ENCODE measurements at regions not wholly inside any gene's neighbourhood (a gene's known extent, or its start where the extent isn't known, plus 50 kb on each side); places are given as distances from the start of the nearest gene placed in this dataset.

DNA sequence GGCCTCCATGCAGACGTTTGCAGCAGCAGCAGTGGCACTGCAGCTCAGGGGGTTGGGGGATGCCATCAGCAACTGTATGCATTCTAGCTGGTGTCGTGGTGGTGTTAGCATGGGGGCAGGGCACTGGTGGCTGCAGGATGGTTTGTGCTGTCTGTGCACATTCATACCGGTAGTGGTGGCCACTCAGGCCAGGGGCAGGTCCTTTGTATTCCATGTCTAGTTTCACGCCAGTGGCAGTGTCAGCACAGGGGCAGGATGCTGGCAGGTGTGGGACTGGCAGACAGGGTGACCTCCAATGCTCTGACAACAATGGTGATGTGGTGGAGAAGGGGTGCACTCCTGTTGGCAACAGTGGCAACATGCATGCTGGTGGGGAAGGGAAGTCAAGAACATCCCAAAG is 194.2 kb upstream of the LRRC7 start:
- no peaks in the 10 kb centered on the region for H3K4me1 ChIP-seq (ENCODE audit: control insufficient read depth, insufficient read depth, low read length, poor library complexity, severe bottlenecking)
- 91 to 92% methylated on average over 3 to 4 of the region's 4 CpGs for WGBS, 2 experiments (ENCODE audit: insufficient coverage in 2 of 2)
- H3K27ac ChIP-seq (ENCODE audit: low read depth, low read length, severe bottlenecking), result no peak overlapping the region
- no peaks in the 10 kb centered on the region for H3K9me3 ChIP-seq (ENCODE audit: control insufficient read depth, low read length)
- no peaks in the 10 kb centered on the region for H3K36me3 ChIP-seq (ENCODE audit: control insufficient read depth, insufficient read depth, low read length)
- H3K4me3 ChIP-seq (ENCODE audit: extremely low read depth, insufficient read depth, low read length, poor library complexity, severe bottlenecking), result no peak overlapping the region

DNA sequence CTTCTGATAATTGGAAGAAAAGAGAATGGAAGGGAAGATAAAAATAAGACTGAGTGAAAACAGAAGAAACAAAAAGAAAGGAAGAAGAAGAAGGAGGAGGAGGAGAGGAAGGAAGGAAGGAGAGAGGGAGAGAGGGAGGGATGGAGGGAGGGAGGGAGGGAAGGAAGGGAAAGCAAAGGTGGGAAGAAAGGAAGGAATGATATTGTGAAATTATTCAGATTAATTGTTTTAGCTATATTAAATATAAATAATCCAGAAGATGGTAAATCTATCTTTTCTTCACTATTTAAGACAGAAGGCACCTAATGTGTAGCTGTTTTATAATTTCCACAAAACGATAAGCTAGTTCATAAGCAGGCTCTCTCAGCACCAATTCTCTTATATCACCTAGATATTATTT is 191.3 kb upstream of the LRRC7 start:
- Histone ChIP-seq H3K4me1 (ENCODE audit: control insufficient read depth, insufficient read depth, low read length, poor library complexity, severe bottlenecking) (no peaks in the 10 kb centered on the region), H3K27ac (ENCODE audit: low read depth, low read length, severe bottlenecking) (no peak overlapping the region), H3K4me3 (ENCODE audit: extremely low read depth, insufficient read depth, low read length, poor library complexity, severe bottlenecking) (no peak overlapping the region), H3K36me3 (ENCODE audit: control insufficient read depth, insufficient read depth, low read length) (no peaks in the 10 kb centered on the region), H3K9me3 (ENCODE audit: control insufficient read depth, low read length) (no peaks in the 10 kb centered on the region)
- no CpG with 5 or more reads among the region's 1 CpG for WGBS, 2 experiments (ENCODE audit: insufficient coverage in 2 of 2)

DNA sequence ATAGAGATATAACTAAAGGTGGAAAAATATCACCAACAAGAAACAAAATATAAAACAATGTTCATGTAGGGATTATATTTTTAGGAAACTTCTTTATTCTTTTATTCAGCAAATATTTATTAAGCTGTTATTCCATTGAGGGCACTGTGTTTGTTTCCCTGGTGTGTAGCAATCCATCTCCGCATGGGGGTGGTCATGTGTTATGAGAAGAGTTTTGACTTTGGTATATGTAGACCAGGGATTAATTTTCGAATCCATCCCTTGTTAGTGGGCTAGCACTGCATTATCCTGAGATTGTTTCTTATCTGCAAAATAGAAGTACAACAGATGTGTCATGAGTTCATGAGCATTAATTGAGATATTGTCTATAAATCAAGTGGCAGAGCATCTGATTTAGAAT is 190.2 kb upstream of the LRRC7 start:
- Histone ChIP-seq H3K4me1 (ENCODE audit: control insufficient read depth, insufficient read depth, low read length, poor library complexity, severe bottlenecking) (no peaks in the 10 kb centered on the region), H3K27ac (ENCODE audit: low read depth, low read length, severe bottlenecking) (no peak overlapping the region), H3K9me3 (ENCODE audit: control insufficient read depth, low read length) (no peaks in the 10 kb centered on the region), H3K4me3 (ENCODE audit: extremely low read depth, insufficient read depth, low read length, poor library complexity, severe bottlenecking) (no peak overlapping the region), H3K36me3 (ENCODE audit: control insufficient read depth, insufficient read depth, low read length) (no peaks in the 10 kb centered on the region)
- WGBS, 2 experiments (ENCODE audit: insufficient coverage in 2 of 2), result 39 to 50% methylated on average over 2 of the region's 2 CpGs

DNA sequence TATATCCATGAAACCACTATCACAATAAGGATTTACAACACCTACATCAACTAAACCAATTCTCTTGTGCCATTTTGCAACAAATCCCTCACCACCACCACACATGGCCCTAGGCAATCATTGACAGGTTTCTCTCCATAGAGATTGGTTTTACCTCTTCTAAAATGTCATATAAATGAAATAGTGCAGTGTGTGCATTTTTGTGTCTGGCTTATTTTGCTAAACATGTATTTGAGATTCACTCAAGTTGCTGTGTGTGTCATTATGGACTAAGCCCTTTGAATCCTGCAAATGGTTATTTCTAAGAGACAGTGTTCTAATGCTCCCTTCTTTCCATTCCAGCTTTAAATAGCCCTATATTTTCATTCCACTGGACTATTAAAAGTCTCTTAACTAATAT is 179.7 kb upstream of the LRRC7 start:
- Histone ChIP-seq H3K36me3 (ENCODE audit: control insufficient read depth, insufficient read depth, low read length) (no peaks in the 10 kb centered on the region), H3K27ac (ENCODE audit: low read depth, low read length, severe bottlenecking) (no peak overlapping the region), H3K4me1 (ENCODE audit: control insufficient read depth, insufficient read depth, low read length, poor library complexity, severe bottlenecking) (no peaks in the 10 kb centered on the region), H3K9me3 (ENCODE audit: control insufficient read depth, low read length) (no peaks in the 10 kb centered on the region), H3K4me3 (ENCODE audit: extremely low read depth, insufficient read depth, low read length, poor library complexity, severe bottlenecking) (no peak overlapping the region)

DNA sequence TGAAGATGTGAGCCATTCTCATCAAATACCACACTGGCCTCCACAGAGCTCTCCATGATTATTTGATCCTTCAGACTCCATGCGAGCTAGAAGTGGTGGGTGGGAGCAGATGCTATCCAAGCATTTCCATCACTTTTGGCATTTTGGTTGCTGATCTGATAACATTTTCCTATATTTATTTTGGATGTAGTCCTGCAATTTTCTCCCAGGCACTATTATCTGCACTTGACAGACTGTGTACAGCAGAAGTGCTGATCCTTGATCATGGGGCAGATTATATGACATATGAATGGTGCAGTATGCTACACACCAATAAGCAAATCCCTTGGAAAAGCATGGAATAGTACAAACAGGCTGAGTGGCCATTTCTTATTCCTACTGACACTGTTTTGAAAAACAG is 167.6 kb upstream of the LRRC7 start:
- H3K9me3 ChIP-seq (ENCODE audit: control insufficient read depth, low read length), result no peaks in the 10 kb centered on the region
- H3K27ac ChIP-seq (ENCODE audit: low read depth, low read length, severe bottlenecking), result no peak overlapping the region
- H3K4me3 ChIP-seq (ENCODE audit: extremely low read depth, insufficient read depth, low read length, poor library complexity, severe bottlenecking), result no peak overlapping the region
- no peaks in the 10 kb centered on the region for H3K4me1 ChIP-seq (ENCODE audit: control insufficient read depth, insufficient read depth, low read length, poor library complexity, severe bottlenecking)
- WGBS, 2 experiments (ENCODE audit: insufficient coverage in 2 of 2), result 100% methylated on average over 1 of the region's 1 CpG; no CpG with 5 or more reads in 1 of the 2 experiments
- no peaks in the 10 kb centered on the region for H3K36me3 ChIP-seq (ENCODE audit: control insufficient read depth, insufficient read depth, low read length)

DNA sequence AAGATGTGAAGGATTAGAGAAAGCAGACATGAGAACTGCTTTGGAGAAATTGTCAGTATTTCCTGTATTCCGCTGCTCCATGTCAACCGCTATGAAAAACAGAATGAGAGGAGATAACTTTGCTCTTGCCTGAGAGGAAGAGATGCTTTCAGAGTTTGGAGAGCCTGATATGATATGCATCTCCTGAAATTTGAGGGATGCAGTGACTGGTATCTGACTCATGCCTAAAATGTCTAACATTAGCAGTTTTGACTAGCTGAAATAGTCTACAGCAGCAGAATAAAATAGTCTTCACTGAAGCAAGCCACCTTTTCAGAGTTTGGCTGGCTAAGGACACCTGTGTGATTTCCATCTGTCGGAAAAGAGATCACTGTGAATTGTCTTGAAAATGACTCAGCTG is 165.8 kb upstream of the LRRC7 start:
- Histone ChIP-seq H3K9me3 (ENCODE audit: control insufficient read depth, low read length) (no peaks in the 10 kb centered on the region), H3K4me3 (ENCODE audit: extremely low read depth, insufficient read depth, low read length, poor library complexity, severe bottlenecking) (no peak overlapping the region), H3K4me1 (ENCODE audit: control insufficient read depth, insufficient read depth, low read length, poor library complexity, severe bottlenecking) (no peaks in the 10 kb centered on the region), H3K27ac (ENCODE audit: low read depth, low read length, severe bottlenecking) (no peak overlapping the region), H3K36me3 (ENCODE audit: control insufficient read depth, insufficient read depth, low read length) (no peaks in the 10 kb centered on the region)
- 84 to 97% methylated on average over 3 of the region's 3 CpGs for WGBS, 2 experiments (ENCODE audit: insufficient coverage in 2 of 2)

DNA sequence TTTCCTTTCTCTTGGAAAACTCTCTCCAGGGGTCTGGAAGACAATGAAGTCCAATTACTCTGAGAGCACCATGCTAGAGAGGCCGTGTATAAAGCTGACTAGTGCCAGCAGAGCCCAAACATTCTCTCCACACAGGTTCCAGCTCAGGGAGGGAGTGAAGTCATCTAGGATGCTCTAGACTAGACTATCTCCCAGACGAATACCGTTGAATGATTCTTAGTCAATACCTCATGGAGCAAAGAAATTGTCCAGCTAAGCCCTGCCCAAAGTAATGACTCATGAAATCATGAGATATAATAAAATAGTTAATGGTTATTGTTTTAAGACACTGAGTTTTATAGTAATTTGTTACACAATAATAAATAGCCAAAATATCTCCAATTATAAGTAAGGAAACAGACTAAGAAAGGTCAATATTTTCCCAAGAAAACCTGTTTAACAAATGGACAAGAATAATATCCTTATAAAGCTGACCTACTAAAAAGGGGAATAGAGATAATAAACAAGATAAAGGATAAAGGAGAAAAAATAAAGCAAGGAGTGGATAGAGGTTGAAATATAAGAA is 163.9 kb upstream of the LRRC7 start:
- Histone ChIP-seq H3K9me3 (ENCODE audit: control insufficient read depth, low read length) (no peaks in the 10 kb centered on the region), H3K27ac (ENCODE audit: low read depth, low read length, severe bottlenecking) (no peak overlapping the region), H3K4me1 (ENCODE audit: control insufficient read depth, insufficient read depth, low read length, poor library complexity, severe bottlenecking) (no peaks in the 10 kb centered on the region), H3K36me3 (ENCODE audit: control insufficient read depth, insufficient read depth, low read length) (no peaks in the 10 kb centered on the region), H3K4me3 (ENCODE audit: extremely low read depth, insufficient read depth, low read length, poor library complexity, severe bottlenecking) (no peak overlapping the region)
- 64% methylated on average over 3 of the region's 3 CpGs; no CpG with 5 or more reads in 1 of the 2 experiments for WGBS, 2 experiments (ENCODE audit: insufficient coverage in 2 of 2)

DNA sequence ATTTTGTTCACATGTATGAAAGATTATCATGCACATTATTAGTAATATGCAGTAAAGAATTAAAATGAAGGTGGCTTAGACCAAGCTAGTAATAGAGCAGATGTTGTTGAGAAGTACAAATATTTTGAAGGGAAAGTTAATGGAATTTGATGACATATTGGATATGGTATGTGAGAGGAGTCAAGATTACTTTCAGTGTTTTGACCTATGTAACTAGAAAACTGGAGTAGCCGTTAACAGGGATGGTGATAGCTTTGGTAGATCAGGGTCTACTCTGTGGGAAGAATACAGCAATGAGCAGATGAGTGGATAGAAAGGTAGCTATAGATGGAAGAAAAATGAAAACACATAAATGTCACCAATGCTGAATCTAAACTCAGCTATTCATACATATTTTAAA is 163.2 kb upstream of the LRRC7 start:
- Histone ChIP-seq H3K9me3 (ENCODE audit: control insufficient read depth, low read length) (no peaks in the 10 kb centered on the region), H3K4me3 (ENCODE audit: extremely low read depth, insufficient read depth, low read length, poor library complexity, severe bottlenecking) (no peak overlapping the region), H3K4me1 (ENCODE audit: control insufficient read depth, insufficient read depth, low read length, poor library complexity, severe bottlenecking) (no peaks in the 10 kb centered on the region), H3K36me3 (ENCODE audit: control insufficient read depth, insufficient read depth, low read length) (no peaks in the 10 kb centered on the region), H3K27ac (ENCODE audit: low read depth, low read length, severe bottlenecking) (no peak overlapping the region)
- 90 to 100% methylated on average over 1 of the region's 1 CpG for WGBS, 2 experiments (ENCODE audit: insufficient coverage in 2 of 2)

DNA sequence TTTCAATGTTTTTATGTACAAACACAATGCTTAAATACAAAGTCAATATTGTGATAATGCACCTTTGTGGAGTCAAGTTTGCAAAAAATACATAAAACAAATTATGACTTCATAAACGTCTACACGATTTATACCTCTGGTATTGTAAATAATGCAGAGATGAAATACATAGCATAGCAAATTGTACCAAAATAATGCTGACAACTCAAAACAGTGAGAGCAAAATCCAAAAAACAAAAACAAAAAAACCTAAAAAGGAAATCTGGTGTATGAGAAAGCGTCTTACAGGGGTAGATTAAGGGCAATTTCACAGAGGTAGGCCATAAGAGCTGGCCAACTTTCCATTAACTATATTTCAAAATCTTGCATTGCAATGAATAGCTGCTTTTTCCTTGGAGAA is 161.5 kb upstream of the LRRC7 start:
- Histone ChIP-seq H3K4me3 (ENCODE audit: extremely low read depth, insufficient read depth, low read length, poor library complexity, severe bottlenecking) (no peak overlapping the region), H3K27ac (ENCODE audit: low read depth, low read length, severe bottlenecking) (no peak overlapping the region), H3K36me3 (ENCODE audit: control insufficient read depth, insufficient read depth, low read length) (no peaks in the 10 kb centered on the region), H3K4me1 (ENCODE audit: control insufficient read depth, insufficient read depth, low read length, poor library complexity, severe bottlenecking) (no peaks in the 10 kb centered on the region), H3K9me3 (ENCODE audit: control insufficient read depth, low read length) (no peaks in the 10 kb centered on the region)
- 33% methylated on average over 1 of the region's 3 CpGs; no CpG with 5 or more reads in 1 of the 2 experiments for WGBS, 2 experiments (ENCODE audit: insufficient coverage in 2 of 2)

DNA sequence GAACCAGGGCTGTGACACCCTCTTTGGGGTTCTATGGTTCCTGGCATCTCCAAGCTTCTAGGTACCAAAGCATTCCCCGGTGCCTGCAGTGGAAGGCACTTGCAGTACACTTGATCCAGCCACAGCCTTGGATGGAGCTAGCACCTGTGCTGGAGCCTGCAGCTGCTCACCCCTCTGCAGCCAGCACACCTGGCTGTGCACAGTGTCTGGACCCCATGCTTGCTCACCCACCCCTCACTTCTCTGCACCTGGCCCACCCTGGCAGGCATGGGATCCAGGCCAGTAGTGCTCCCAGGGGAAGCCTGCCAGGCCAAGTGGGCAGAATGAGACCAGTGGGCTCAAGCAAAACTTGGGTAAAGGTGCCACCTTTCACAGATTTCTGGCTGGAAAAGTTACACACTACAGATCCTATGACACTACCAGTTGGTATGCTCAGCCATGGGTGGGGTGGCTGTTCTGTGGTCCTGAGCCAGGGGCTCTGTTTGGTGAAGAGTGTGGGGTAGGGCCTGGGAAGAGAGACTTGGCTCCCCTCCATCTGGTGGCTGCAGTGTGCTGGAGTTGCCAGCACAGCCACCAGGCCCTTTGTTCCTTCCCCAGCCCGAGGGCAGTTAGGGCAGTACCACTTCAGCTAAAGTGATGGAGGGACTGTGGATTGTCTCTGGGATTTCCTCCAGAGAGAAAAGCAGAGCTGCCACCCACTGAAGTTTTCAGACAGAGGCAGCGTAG is 157.8 kb upstream of the LRRC7 start:
- Histone ChIP-seq H3K4me3 (ENCODE audit: extremely low read depth, insufficient read depth, low read length, poor library complexity, severe bottlenecking) (no peak overlapping the region), H3K9me3 (ENCODE audit: control insufficient read depth, low read length) (peaks cover 5% of the 10 kb centered on the region), H3K36me3 (ENCODE audit: control insufficient read depth, insufficient read depth, low read length) (no peaks in the 10 kb centered on the region), H3K4me1 (ENCODE audit: control insufficient read depth, insufficient read depth, low read length, poor library complexity, severe bottlenecking) (no peaks in the 10 kb centered on the region), H3K27ac (ENCODE audit: low read depth, low read length, severe bottlenecking) (no peak overlapping the region)
- 93 to 94% methylated on average over 2 of the region's 3 CpGs for WGBS, 2 experiments (ENCODE audit: insufficient coverage in 2 of 2)

DNA sequence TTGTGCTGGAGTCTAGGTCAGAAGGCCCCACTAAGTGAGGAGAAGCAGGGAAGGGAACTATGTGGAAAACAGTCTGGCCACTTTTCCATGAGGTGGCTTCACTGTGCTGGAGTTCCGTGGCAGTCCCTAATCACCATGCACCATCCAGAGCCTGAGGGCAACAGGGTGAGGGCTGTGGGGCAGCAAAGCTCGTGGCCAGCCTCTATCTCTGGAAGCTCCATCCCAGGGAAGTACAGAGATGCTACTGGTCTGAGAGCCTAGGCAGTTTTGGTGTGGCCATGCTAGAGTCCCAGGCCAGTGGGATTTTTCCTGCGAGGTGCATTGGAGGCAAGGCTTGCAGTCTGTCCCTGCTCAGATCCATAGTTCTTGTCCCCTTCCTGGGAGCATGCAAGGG is 157.3 kb upstream of the LRRC7 start:
- WGBS, 2 experiments (ENCODE audit: insufficient coverage in 2 of 2), result 89 to 100% methylated on average over 1 to 3 of the region's 3 CpGs
- peaks cover 5% of the 10 kb centered on the region for H3K9me3 ChIP-seq (ENCODE audit: control insufficient read depth, low read length)
- H3K36me3 ChIP-seq (ENCODE audit: control insufficient read depth, insufficient read depth, low read length), result no peaks in the 10 kb centered on the region
- H3K4me3 ChIP-seq (ENCODE audit: extremely low read depth, insufficient read depth, low read length, poor library complexity, severe bottlenecking), result no peak overlapping the region
- H3K27ac ChIP-seq (ENCODE audit: low read depth, low read length, severe bottlenecking), result no peak overlapping the region
- no peaks in the 10 kb centered on the region for H3K4me1 ChIP-seq (ENCODE audit: control insufficient read depth, insufficient read depth, low read length, poor library complexity, severe bottlenecking)
